ENCODE measurements at regions not wholly inside any gene's neighbourhood (a gene's known extent, or its start where the extent isn't known, plus 50 kb on each side); places are given as distances from the start of the nearest gene placed in this dataset.
A peak's percentile ranks its signal among the peaks of the same experiment; 100 is the strongest.
"Not testable (repeated sequence)": the region's sequence is repeated elsewhere in the genome, so short reads cannot be mapped to it uniquely, and the experiment has no call there.

DNA sequence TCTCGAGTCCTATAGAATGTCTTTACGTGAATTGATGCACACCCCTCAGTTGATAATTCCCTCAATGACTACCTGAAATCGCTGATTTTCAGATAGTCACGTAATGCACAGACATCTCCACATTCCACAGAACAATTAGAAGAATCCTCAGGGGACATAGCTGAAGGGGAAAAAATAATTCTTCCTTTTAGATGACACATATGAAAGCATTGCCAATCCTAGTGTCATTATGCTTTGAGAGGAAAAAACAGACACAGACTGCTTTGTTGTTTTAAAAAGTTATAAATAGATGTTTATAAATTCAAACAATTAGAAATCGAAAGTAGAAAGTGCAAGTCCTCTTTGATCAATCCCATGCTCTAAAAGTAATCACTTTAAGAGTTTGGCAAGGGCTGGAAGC, 100.6 kb upstream of the FN1 start:
- no peak for DNase-seq (ENCODE audit: low spot score)

DNA sequence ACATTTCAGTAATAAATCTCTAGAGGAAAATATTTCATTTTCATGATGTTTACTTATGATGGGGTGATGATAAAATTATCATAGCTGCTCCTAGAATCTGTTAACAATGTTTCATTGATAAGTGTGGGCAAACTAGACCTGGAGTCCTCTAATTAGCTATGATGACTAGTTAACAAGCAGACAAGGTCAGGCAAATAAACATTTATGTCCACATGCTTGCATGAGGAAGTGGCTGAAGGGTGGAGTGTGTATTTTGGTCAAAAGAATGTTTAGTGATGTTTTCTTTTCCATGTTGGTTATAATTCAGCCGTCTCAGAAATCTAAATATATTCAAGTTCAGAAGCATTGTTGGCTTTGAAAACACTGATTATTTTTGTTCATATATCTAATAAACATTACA, 99.9 kb upstream of the FN1 start:
- no peak for DNase-seq (ENCODE audit: low spot score)

DNA sequence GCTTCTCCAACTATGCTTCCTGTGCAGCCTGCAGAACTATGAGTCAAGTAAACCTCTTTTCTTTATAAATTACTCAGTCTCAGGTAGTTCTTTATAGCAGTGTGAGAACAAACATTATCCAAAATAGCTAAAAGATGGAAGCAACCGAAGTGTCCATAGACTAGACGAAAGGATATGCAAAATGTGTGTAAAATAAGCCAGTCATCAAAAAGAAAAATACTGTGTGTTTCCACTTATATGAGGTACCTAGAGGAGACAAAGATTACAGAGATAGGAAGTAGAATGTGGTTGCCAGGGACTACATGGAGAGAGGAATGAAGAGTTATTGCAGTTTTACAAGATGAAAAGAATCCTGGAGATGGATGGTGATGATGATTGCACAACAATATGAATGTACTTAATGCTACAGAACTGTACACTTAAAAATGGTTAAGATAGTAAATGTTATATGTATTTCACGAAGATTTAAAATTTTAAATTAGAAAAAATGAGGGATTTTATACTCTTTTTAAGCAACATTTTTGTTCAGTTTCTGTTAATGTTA, 99.3 kb upstream of the FN1 start:
- no peak for DNase-seq (ENCODE audit: low spot score)

DNA sequence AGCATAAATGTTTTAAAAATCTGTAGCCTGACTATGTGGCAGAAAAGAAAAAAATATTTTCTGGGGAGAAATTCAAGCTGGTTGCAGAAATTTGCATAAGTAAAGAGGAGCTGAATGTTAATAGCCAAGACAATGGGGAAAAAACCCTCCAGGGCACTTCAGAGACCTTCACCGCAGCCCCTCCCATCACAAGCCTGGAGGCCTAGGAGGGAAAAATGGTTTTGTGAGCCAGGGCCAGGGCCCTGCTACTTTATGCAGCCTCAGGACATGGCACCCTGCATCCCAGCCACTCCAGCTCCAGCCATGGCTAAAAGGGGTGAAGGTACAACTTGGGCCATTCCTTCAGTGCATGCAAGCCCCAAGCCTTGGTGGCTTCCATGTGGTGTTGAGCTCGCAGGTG, 97.8 kb upstream of the FN1 start:
- not testable (repeated sequence) for DNase-seq (ENCODE audit: low spot score)

DNA sequence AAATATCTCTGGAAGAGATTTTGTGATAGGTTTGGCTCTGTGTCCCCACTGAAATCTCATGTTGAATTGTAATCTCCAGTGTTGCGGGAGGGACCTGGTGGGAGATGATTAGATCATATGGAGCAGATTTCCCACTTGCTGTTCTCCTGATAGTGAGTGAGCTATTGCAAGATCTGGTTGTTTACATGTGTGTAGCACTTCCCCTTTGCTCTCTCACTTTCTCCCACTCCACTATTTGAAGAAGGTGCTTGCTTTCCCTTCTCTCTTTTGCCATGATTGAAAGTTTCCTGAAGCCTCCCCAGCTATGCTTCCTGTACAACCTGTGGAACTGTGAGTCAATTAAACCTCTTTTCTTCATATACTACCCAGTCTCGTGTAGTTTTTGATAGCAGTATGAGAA, 97.0 kb upstream of the FN1 start:
- DNase-seq (ENCODE audit: low spot score), result no peak

DNA sequence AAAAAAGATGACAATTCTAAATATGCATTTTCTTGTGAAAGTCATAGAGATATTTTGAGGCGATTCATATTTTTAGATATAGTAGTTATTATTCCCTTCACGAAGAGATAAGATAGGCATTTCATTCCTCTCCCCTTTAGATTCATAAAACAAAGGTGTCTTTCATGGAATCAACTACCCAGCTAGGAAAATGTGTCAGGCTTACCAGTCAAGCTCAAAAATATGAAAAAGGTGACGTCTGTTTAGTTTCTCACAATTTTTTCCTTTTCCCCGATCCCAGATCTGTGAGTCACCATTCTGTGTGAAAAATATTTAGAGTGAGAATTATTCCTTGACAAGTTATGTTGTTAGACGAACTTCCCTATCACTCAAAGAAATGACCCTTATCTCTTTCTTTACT, 95.4 kb upstream of the FN1 start:
- DNase-seq (ENCODE audit: low spot score), result no peak

DNA sequence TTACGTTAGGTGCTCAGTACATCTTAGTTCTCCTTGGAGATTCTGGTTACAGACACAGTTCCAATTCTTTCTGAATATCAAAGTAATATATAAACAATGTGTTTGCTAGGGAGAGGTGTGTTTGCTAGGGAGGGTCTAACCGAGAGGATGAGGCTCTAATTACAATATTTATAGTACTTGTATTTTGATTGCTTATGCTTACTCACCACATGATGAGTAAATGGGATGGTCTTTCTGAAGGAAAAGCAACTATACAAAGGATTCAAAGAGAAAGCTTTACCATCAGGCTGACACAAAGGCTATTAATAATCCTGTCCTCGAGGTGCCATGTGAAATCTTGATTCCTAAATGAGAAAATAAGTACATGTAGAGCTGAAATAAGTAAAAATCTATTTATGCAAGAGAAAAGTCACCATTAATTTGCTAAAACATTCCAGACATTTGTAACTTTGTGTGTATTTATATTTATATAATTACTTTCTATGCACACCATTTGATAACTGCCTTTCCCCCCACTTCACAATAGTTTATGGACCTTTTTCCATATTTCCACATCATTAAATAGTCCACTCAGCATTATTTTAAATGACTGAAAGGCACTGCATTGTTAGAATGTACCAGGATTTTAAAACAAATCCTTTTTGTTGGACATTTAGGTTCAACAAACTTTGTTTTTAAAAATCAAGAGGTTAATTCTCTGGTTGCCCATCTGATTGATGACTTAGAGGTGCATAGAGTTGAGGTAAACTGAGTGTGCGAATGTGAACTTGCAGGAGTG, 94.5 kb upstream of the FN1 start:
- DNase-seq (ENCODE audit: low spot score), result no peak

DNA sequence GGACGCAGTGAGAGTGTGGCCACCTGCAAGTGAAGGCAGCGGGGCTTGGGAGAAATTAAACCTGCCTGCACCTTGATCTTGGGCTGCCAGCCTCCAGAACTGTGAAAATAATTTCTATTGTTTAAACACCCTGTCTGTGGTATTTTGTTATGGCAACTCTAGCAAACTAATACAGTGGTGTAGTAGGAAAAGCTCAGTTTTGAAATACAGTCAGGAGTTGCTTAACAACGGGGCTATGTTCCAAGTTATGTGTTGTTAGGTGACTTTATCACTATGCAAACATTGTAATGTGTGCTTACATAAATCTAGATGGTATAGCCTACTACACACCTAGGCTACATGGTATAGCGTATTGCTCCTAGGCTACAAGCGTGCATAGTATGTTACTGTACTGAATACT, 93.4 kb upstream of the FN1 start:
- no peak for DNase-seq (ENCODE audit: low spot score)

DNA sequence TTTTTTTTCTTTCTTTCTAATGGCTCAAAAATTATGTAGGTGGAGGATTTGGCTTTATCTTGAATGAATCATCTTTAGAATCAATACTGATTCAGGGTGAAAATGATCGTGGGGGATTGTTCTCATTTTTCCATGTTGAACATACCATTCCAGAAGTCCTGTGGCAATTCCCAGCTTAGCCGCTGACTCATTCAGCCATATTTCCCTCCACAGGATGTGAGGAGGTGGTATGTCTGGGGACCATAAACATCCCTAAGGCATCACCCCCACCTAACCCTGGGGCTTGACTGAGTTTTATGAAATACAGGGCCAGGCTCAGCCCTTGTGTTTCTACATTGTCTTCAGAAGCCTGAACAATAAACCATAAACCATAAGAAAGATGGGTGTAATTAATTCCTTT, 92.7 kb upstream of the FN1 start:
- no peak for DNase-seq (ENCODE audit: low spot score)

DNA sequence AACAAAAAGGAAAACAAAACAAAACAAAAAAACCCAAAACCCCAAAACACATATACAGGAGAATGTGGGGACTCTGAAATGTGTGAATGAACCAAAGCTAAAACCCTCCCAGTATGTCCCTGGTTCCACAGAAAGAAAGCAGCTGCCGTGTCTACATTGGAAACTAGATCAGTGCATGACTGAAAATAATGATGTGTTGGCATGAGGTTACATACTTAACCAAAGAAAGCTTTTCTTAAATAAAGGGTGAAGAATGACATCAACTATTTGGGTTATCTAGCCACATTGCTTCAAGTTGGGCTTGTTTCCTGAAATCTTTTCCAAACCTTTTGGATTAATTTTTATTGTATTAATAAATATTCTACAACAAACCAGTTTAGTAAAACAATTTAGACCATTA, 91.9 kb upstream of the FN1 start:
- DNase-seq (ENCODE audit: low spot score), result no peak

DNA sequence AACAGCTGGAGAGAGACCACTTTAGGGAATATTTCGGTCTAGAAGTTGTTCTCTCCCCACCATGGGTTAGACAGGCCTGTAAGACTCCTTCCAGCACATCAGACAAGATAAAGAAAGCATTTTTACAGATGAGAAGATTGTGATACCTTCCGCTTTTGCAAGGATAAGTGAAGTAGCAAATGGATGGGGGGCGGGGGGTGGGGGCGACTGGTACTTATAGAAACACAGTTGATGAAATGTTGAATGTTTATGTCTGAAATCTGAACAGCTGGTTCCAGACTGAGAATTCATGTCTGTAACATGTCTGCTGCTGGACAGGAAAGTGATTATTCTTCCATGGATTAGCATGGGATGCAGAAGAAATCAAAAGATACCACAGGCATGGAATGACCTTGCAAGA, 90.5 kb upstream of the FN1 start:
- no peak for DNase-seq (ENCODE audit: low spot score)

DNA sequence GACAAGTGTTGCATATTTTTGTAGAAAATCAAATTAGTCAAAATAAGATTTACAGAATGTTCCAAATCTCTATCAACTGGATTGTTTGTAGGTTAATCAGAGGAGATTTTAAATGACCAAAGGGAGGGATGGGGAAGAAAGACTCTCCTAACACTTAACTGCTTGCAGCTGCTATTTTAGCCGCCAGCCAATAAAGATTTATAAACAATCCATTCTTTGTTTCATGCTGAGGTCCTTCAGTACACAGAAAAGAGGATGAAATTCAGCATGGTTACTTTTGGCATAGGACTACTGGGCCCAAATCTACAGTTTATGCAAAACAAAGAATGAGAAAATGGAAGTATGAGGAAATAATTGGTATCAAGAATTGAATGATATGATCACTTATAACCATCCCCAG, 86.4 kb upstream of the FN1 start:
- DNase-seq (ENCODE audit: low spot score), result no peak

DNA sequence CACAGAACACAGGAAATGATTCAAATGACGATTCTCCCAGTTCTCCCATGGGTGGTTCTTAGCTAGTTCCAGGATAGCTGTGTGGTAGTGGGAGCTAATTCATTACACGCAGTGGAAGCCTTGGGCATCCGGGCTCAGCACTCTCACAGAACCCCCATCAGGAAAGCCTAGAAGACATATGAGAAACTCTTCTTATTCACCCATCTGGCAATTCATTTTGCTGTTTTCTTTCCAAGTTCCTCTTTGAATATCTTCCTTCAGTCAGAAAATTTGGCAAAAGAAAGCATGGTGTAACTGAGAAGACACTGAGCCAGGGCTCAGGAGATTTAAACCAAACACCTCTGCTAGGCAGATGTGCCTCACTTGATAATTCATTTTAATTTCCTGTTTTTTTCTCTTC, 85.2 kb upstream of the FN1 start:
- no peak for DNase-seq (ENCODE audit: low spot score)

DNA sequence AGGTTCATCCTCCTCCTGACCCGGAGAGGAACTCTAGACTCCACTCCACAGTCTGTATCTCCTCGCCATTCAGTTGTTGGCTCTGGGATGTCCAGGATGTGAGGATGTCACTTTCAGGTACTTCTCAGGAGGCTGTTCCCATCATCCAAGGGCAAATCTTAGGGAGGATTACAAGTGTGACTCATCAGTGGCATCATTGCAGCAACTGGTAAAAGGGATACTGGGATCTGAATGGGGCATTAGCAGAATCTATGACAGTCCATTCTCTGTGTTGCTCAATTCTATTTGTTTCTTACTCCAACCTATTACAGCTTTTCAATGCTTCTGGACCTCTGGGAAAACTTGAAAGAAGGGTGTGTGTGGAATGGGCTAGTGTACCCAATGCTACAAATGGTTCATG, 81.5 kb upstream of the FN1 start:
- DNase-seq (ENCODE audit: low spot score), result no peak

DNA sequence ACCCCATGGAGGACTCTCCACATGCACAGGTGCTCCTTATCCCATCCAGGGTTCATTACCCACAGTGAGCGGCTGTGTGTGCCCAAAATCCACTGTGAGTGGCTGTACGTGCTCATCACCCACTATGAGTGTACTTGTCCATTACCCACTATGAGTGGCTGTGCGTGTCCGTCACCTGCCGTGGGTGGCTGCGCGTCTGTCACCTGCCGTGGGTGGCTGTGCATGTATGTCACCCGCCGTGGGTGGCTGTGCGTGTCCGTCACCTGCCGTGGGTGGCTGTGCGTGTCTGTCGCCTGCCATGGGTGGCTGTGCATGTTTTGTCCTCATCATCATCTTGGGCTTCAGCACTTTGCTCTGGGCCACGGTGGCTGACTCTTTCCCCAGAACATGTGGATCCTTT, 78.6 kb upstream of the FN1 start:
- no peak for DNase-seq (ENCODE audit: low spot score)

DNA sequence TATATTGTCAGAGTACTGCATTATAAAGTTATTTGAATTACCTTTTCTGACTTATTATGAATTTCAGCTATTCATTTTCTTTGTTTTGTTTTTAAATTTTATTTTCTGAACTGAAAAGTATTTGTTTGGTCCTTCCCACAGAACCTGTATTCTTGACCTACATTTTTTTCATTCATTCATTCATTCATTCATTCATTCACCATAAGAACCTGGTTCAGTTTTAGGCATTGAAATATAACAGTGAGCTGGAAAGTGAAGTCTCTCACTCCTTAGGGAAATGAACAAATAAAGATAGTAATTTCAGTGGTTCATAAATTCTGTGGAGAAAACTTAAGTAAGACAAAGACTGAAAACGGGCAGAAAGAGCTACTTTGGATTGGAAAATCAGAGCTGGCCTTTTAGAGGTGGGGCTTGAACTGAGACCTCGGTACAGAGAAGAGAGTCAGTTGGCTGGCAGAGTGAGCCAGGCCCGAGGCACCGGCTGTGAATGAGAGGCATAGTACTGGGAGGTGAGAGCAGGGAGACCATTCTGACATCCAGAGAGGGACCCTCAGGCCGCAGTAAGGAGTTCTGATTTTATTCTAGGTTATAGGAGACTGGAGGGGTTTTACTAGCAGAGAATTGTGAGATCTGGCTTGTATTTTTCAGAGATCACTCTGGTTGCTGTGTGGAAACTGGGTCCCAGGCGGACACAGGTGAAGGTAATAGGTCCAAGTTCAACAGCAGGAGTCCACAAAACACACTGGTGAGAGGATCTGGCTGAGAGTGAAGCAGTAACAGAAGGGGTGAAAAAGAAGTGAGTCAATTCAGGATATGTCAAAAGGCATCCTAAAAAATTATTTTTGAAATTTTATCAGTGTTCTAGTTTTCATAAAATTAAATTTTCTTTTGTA, 75.8 kb upstream of the FN1 start:
- DNase-seq (ENCODE audit: low spot score), result no peak

DNA sequence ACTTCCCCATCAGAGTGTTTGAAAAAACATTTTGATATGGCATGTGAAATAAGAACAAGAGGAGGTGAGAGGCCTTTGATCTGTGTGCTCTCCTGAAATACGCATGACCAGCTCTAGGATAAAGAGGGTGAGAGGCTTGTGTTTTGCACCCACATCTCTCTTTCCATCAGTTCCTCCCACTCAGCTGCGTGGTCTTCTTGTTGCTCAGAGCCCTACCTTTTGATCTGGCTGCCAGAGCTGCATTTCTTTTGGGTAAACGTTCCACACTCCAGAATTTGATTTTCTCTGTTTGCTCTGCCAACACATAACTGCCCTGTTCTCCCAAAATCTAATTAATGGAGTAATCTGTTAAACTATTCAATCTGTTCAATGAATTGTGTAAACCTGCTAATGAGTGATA, 72.0 kb upstream of the FN1 start:
- DNase-seq (ENCODE audit: low spot score), result no peak

DNA sequence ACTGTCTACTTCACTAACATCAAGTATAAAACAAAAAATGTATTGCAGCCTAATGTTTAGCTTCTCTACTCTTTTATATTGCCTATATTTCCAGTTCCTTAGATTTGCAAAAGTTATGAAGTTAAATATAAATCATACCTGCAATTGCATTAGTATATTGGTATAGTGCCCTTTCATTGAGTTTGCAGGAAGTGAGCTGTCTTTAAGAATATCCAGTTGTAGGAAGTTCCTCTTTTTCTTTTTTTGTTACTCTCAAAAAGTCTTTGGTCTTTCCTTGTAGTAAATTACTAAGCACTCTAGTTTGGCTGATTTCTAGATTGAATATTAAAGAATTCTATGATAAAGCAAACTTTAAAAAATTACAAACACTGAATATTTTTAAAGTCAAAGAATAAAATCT, 71.3 kb upstream of the FN1 start:
- DNase-seq (ENCODE audit: low spot score), result peak; percentile 8

DNA sequence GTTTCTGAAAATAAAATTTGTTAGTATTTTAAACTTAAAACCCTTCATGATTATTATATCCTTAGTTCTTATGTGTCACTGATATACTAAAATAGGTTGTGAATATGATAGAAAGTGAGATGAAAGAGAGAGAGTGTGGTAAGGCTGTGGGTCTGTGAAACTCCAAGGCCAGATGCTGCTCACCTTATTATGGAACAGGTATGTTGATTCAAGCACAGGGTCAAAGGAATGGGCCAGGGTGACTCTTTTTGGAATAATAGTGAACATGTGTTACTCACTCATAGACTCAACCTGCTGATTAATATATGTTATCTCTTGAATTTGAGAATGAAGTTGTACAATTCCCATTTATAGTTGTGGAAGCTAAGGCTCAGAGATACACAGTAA, 70.7 kb upstream of the FN1 start:
- no peak for DNase-seq (ENCODE audit: low spot score)

DNA sequence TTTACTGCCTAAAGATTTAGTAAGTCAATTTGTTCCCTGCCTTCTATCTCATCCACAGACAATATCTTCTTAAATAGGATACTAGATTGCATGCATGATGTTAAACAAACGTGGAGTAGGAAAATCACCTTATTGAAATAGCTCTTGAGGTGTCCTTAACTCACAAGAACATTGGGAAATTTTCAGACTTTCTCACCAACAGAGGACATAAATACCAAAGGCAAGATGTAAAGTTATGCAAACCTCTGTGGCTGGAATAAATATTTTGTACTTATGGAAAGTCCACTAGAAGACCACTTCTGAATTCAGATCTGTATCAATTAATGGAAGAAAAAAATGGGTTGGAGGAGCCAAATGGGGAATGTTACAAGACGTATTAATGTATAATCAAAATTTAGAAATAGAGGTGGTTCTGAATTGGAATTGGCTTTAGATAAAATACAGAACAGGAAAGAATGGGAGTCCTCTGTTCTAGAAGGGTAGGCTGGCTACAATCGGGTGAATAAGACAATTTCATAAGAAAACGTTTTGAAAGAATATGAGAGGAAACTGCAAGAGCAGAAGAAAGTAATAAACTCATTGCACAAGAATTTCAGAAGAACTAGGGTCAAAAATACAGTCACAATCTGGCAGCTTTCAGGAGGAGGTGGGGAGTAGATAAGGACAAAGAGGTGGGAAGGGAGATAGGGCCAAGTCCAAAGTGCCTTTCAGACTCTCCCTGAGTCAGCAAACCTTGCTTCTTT, 69.3 kb upstream of the FN1 start:
- DNase-seq (ENCODE audit: low spot score), result no peak

DNA sequence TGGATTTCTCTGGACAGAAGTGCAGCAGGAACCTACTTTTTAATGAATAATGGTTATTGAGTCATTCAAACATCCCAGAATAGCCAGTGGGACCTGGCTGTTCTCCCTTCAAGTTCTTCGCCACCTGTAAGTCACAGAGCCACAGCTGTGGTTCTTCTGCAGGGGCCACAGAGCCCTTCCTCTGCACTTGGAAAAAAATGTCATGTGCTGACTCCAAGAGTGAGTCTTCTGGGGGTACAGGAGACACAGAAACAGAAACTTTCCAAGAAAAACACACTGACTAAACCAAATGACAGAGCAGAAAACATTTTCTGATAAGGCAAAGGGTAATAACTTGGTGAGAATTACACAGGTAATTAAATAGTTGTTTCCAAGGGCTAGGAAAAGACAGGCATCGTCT, 68.7 kb upstream of the FN1 start:
- DNase-seq (ENCODE audit: low spot score), result no peak

DNA sequence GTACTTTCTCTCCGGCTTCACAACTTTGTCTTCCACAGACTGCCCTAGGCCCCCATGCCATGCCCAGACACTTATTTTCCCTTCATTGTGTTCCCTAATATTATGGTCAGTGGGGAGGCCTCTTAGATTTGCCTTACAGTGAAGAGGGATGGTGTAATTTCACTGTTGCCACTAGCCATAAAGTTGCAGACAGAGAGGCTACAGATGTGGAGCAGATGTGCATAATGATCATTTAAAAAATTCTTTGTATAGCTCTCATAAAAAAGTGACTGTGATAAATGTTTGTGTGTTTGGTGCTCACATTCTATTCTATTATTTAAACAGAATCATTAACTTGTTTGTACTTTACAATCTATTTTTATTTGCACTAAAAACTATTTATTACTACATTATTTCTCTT, 67.5 kb upstream of the FN1 start:
- DNase-seq (ENCODE audit: low spot score), result no peak

DNA sequence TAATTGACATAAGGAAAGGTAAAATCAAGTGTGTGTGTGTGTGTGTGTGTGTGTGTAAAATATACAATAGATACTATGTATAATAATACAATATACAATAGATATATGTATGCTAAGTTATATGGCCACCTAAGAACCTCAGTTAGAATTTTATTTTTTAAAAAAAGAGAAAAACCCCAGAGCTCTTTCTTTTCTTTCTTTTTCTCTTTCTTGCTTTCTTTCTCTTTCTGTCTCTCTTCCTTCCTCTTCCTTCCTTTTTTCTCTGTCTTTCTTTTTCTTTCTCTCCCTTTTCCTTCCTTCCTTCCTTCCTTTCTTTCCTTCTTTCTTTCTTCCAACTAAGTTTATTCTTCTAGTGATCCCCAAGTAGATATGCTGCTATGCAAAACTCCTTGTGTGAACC, 64.6 kb upstream of the FN1 start:
- DNase-seq (ENCODE audit: low spot score), result no peak

All from NAMALWA (cell line).